ENCODE measurements at regions not wholly inside any gene's neighbourhood (a gene's known extent, or its start where the extent isn't known, plus 50 kb on each side); places are given as distances from the start of the nearest gene placed in this dataset.

- no peaks in the 10 kb centered on the region for H3K36me3 ChIP-seq (ENCODE audit: control insufficient read depth in 2 of 2, insufficient read depth in 2 of 2, low read length in 1 of 2)
- peaks cover 3 to 6% of the 10 kb centered on the region in 2 donors for H3K4me1 ChIP-seq (ENCODE audit: control insufficient read depth in 2 of 2, insufficient read depth in 2 of 2, low read length in 1 of 2)
- 25 to 34% methylated on average over 18 of the region's 18 CpGs for WGBS, 2 donors
- no peak overlapping the region for H3K4me3 ChIP-seq (ENCODE audit: low read depth in 1 of 2, low read length in 2 of 2)
- no peaks in the 10 kb centered on the region for H3K9me3 ChIP-seq (ENCODE audit: control insufficient read depth in 2 of 2, insufficient read depth in 1 of 2, low read depth in 1 of 2, low read length in 1 of 2)
- H3K27me3 ChIP-seq (ENCODE audit: control insufficient read depth in 1 of 2, insufficient read depth in 2 of 2, low read length in 2 of 2) = no peaks in the 10 kb centered on the region
- H3K27ac ChIP-seq (ENCODE audit: low read depth in 2 of 2, low read length in 1 of 2) = no peak overlapping the region
Observed at GRCh38 chr1:47558601-47559593, 121.1 kb downstream of the FOXD2 start.

GRCh38 chr1:47559944-47560695 is 122.3 kb downstream of the FOXD2 start:
- H3K4me3 ChIP-seq (ENCODE audit: low read depth in 1 of 2, low read length in 2 of 2) = no peak overlapping the region
- H3K27ac ChIP-seq (ENCODE audit: low read depth in 2 of 2, low read length in 1 of 2) = no peak overlapping the region
- H3K9me3 ChIP-seq (ENCODE audit: control insufficient read depth in 2 of 2, insufficient read depth in 1 of 2, low read depth in 1 of 2, low read length in 1 of 2) = no peaks in the 10 kb centered on the region
- H3K27me3 ChIP-seq (ENCODE audit: control insufficient read depth in 1 of 2, insufficient read depth in 2 of 2, low read length in 2 of 2) = no peaks in the 10 kb centered on the region
- WGBS, 2 donors = 66 to 75% methylated on average over 7 of the region's 7 CpGs
- H3K36me3 ChIP-seq (ENCODE audit: control insufficient read depth in 2 of 2, insufficient read depth in 2 of 2, low read length in 1 of 2) = no peaks in the 10 kb centered on the region
- peaks cover 3 to 6% of the 10 kb centered on the region in 2 donors for H3K4me1 ChIP-seq (ENCODE audit: control insufficient read depth in 2 of 2, insufficient read depth in 2 of 2, low read length in 1 of 2)

- H3K9me3 ChIP-seq (ENCODE audit: control insufficient read depth in 2 of 2, insufficient read depth in 1 of 2, low read depth in 1 of 2, low read length in 1 of 2) = no peaks in the 10 kb centered on the region
- no peak overlapping the region for H3K27ac ChIP-seq (ENCODE audit: low read depth in 2 of 2, low read length in 1 of 2)
- no peak overlapping the region for H3K4me3 ChIP-seq (ENCODE audit: low read depth in 1 of 2, low read length in 2 of 2)
- H3K36me3 ChIP-seq (ENCODE audit: control insufficient read depth in 2 of 2, insufficient read depth in 2 of 2, low read length in 1 of 2) = no peaks in the 10 kb centered on the region
- no peaks in the 10 kb centered on the region for H3K27me3 ChIP-seq (ENCODE audit: control insufficient read depth in 1 of 2, insufficient read depth in 2 of 2, low read length in 2 of 2)
- 73 to 74% methylated on average over 2 of the region's 2 CpGs for WGBS, 2 donors
- peaks cover 3 to 6% of the 10 kb centered on the region in 2 donors for H3K4me1 ChIP-seq (ENCODE audit: control insufficient read depth in 2 of 2, insufficient read depth in 2 of 2, low read length in 1 of 2)
Observed at GRCh38 chr1:47561523-47562007, 123.7 kb downstream of the FOXD2 start.

- Histone ChIP-seq H3K4me1 (ENCODE audit: control insufficient read depth in 2 of 2, insufficient read depth in 2 of 2, low read length in 1 of 2) (peaks cover 3 to 6% of the 10 kb centered on the region in 2 donors), H3K36me3 (ENCODE audit: control insufficient read depth in 2 of 2, insufficient read depth in 2 of 2, low read length in 1 of 2) (no peaks in the 10 kb centered on the region), H3K27ac (ENCODE audit: low read depth in 2 of 2, low read length in 1 of 2) (no peak overlapping the region), H3K4me3 (ENCODE audit: low read depth in 1 of 2, low read length in 2 of 2) (no peak overlapping the region), H3K9me3 (ENCODE audit: control insufficient read depth in 2 of 2, insufficient read depth in 1 of 2, low read depth in 1 of 2, low read length in 1 of 2) (no peaks in the 10 kb centered on the region), H3K27me3 (ENCODE audit: control insufficient read depth in 1 of 2, insufficient read depth in 2 of 2, low read length in 2 of 2) (no peaks in the 10 kb centered on the region)
- 91 to 92% methylated on average over 1 of the region's 1 CpG for WGBS, 2 donors
Observed at GRCh38 chr1:47562147-47562546, 124.3 kb downstream of the FOXD2 start.

- Histone ChIP-seq H3K9me3 (ENCODE audit: control insufficient read depth in 2 of 2, insufficient read depth in 1 of 2, low read depth in 1 of 2, low read length in 1 of 2) (no peaks in the 10 kb centered on the region), H3K36me3 (ENCODE audit: control insufficient read depth in 2 of 2, insufficient read depth in 2 of 2, low read length in 1 of 2) (no peaks in the 10 kb centered on the region), H3K4me3 (ENCODE audit: low read depth in 1 of 2, low read length in 2 of 2) (no peak overlapping the region), H3K4me1 (ENCODE audit: control insufficient read depth in 2 of 2, insufficient read depth in 2 of 2, low read length in 1 of 2) (peaks cover 3 to 6% of the 10 kb centered on the region in 2 donors), H3K27me3 (ENCODE audit: control insufficient read depth in 1 of 2, insufficient read depth in 2 of 2, low read length in 2 of 2) (no peaks in the 10 kb centered on the region), H3K27ac (ENCODE audit: low read depth in 2 of 2, low read length in 1 of 2) (no peak overlapping the region)
- WGBS, 2 donors = 90 to 100% methylated on average over 1 of the region's 1 CpG
Observed at GRCh38 chr1:47562799-47563198, 125.0 kb downstream of the FOXD2 start.

GRCh38 chr1:47563201-47563600 is 125.4 kb downstream of the FOXD2 start:
- Histone ChIP-seq H3K27ac (ENCODE audit: low read depth in 2 of 2, low read length in 1 of 2) (no peak overlapping the region), H3K9me3 (ENCODE audit: control insufficient read depth in 2 of 2, insufficient read depth in 1 of 2, low read depth in 1 of 2, low read length in 1 of 2) (no peaks in the 10 kb centered on the region), H3K36me3 (ENCODE audit: control insufficient read depth in 2 of 2, insufficient read depth in 2 of 2, low read length in 1 of 2) (no peaks in the 10 kb centered on the region), H3K4me3 (ENCODE audit: low read depth in 1 of 2, low read length in 2 of 2) (no peak overlapping the region), H3K4me1 (ENCODE audit: control insufficient read depth in 2 of 2, insufficient read depth in 2 of 2, low read length in 1 of 2) (peaks cover 3 to 6% of the 10 kb centered on the region in 2 donors), H3K27me3 (ENCODE audit: control insufficient read depth in 1 of 2, insufficient read depth in 2 of 2, low read length in 2 of 2) (no peaks in the 10 kb centered on the region)
- 65 to 74% methylated on average over 2 of the region's 2 CpGs for WGBS, 2 donors

- Histone ChIP-seq H3K4me3 (ENCODE audit: low read depth in 1 of 2, low read length in 2 of 2) (no peak overlapping the region), H3K4me1 (ENCODE audit: control insufficient read depth in 2 of 2, insufficient read depth in 2 of 2, low read length in 1 of 2) (peaks cover 0 to 2% of the 10 kb centered on the region in 2 donors), H3K27ac (ENCODE audit: low read depth in 2 of 2, low read length in 1 of 2) (no peak overlapping the region), H3K36me3 (ENCODE audit: control insufficient read depth in 2 of 2, insufficient read depth in 2 of 2, low read length in 1 of 2) (no peaks in the 10 kb centered on the region), H3K9me3 (ENCODE audit: control insufficient read depth in 2 of 2, insufficient read depth in 1 of 2, low read depth in 1 of 2, low read length in 1 of 2) (no peaks in the 10 kb centered on the region), H3K27me3 (ENCODE audit: control insufficient read depth in 1 of 2, insufficient read depth in 2 of 2, low read length in 2 of 2) (no peaks in the 10 kb centered on the region)
Observed at GRCh38 chr1:47564570-47564969, 126.7 kb downstream of the FOXD2 start.

- Histone ChIP-seq H3K9me3 (ENCODE audit: control insufficient read depth in 2 of 2, insufficient read depth in 1 of 2, low read depth in 1 of 2, low read length in 1 of 2) (no peaks in the 10 kb centered on the region), H3K4me3 (ENCODE audit: low read depth in 1 of 2, low read length in 2 of 2) (no peak overlapping the region), H3K27me3 (ENCODE audit: control insufficient read depth in 1 of 2, insufficient read depth in 2 of 2, low read length in 2 of 2) (no peaks in the 10 kb centered on the region), H3K27ac (ENCODE audit: low read depth in 2 of 2, low read length in 1 of 2) (no peak overlapping the region), H3K36me3 (ENCODE audit: control insufficient read depth in 2 of 2, insufficient read depth in 2 of 2, low read length in 1 of 2) (no peaks in the 10 kb centered on the region), H3K4me1 (ENCODE audit: control insufficient read depth in 2 of 2, insufficient read depth in 2 of 2, low read length in 1 of 2) (peaks cover 0 to 2% of the 10 kb centered on the region in 2 donors)
- 91% methylated on average over 2 of the region's 2 CpGs for WGBS, 2 donors
Observed at GRCh38 chr1:47565092-47565491, 127.2 kb downstream of the FOXD2 start.

- H3K27me3 ChIP-seq (ENCODE audit: control insufficient read depth in 1 of 2, insufficient read depth in 2 of 2, low read length in 2 of 2) = no peaks in the 10 kb centered on the region
- WGBS, 2 donors = 77 to 84% methylated on average over 8 of the region's 8 CpGs
- no peaks in the 10 kb centered on the region for H3K9me3 ChIP-seq (ENCODE audit: control insufficient read depth in 2 of 2, insufficient read depth in 1 of 2, low read depth in 1 of 2, low read length in 1 of 2)
- H3K4me1 ChIP-seq (ENCODE audit: control insufficient read depth in 2 of 2, insufficient read depth in 2 of 2, low read length in 1 of 2) = peaks cover 0 to 2% of the 10 kb centered on the region in 2 donors
- H3K36me3 ChIP-seq (ENCODE audit: control insufficient read depth in 2 of 2, insufficient read depth in 2 of 2, low read length in 1 of 2) = no peaks in the 10 kb centered on the region
- no peak overlapping the region for H3K27ac ChIP-seq (ENCODE audit: low read depth in 2 of 2, low read length in 1 of 2)
- no peak overlapping the region for H3K4me3 ChIP-seq (ENCODE audit: low read depth in 1 of 2, low read length in 2 of 2)
Observed at GRCh38 chr1:47565676-47566075, 127.8 kb downstream of the FOXD2 start.
